Fibroblast of skin of back (primary cell): ENCODE measurements at regions not wholly inside any gene's neighbourhood (a gene's known extent, or its start where the extent isn't known, plus 50 kb on each side); places are given as distances from the start of the nearest gene placed in this dataset.

Experiments
- DNase-seq: peaks from one replicate; pipeline ENCODE4 v3.0.0-alpha.2; 2013

DNA sequence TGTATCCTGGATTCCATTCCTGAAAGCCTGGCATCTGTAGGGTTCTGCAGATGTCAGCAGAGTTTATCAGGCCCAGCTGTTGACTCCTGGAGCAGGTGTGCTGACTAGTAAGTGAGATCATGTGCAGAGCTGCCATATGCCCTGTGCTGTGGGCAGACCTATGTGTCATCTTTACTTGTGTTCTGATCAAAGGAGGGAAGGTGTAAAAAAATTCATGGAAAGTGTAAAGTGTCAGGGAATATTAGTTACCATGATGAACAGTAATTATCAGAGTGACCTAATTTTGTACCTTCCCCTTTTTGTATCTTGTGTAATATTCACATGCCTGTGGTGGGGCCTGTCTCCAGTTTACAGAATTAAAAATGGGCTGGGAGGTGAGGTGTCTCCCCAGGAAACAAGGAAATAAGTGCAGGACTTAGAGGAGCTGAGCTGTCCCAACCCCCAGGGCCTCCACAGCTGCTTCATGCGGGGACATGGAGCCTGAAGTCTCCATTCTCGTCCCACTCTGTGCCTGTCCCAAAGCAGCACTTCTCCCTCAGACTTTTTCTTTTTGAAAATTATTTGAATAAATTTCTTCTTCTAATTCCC, 148.2 kb upstream of the GGTLC1 start:
- DNase-seq: no peak

DNA sequence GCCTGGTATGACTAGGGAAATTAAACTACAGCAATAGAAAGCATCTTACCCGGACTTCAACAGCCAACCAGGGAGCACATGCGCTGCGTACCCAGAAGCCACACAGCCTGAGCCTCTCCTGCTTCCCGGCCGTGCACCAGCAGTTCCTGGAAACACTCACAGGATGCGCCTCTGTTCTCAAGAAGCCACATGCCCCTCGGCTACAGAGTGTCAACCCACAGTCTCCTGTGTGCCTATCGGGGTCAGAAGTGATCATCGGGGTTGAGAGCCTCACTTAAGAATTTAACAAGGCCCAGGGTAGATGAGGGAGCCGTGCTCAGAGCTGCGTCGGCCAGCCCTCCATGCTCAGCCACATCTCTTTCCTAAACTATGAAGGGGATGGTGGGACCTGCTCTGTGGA, 147.2 kb upstream of the GGTLC1 start:
- no peak for DNase-seq

GRCh38 chr20:24134930-24135329, 146.4 kb upstream of the GGTLC1 start:
- no peak for DNase-seq

- DNase-seq: peak; percentile 52
Measured at GRCh38 chr20:24134284-24134683, 145.7 kb upstream of the GGTLC1 start.

DNA sequence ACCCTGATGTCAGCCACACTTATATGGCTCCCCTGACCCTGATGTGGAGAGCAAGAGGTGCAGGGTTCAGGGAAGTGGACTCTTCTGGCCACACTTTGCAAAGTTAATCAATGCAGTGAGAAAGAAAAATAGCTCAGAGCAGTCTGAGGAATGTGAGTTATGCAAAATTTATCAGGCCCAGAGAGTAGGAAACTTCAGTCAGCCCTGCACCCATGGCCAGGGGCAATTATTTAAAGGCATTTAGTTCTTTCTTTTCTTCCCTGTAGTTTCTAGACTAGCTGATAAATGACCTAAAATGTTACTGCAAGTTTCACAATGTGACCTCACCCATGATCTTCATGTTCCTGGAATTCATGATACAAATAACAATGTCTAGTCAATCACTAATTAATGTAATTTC, 143.7 kb upstream of the GGTLC1 start:
- DNase-seq: peak; percentile 52

- DNase-seq: no peak
Measured at GRCh38 chr20:24131684-24132083, 143.1 kb upstream of the GGTLC1 start.

DNA sequence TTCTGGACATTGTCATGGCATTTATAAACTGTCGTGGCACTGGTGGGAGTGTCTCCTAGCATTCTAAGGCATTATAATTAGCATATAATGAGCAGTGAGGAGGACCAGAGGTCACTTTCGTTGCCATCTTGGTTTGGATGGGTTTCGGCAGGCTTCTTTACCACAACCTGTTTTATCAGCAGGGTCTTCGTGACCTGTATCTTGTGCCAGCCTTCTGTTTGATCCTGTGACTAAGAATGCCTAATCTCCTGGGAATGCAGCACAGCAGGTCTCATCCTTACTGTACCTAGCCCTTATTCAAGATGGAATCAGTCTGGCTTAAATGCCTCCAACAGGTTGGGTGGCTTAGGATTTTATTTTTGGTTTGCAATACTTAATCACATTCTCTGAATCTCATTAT, 142.7 kb upstream of the GGTLC1 start:
- no peak for DNase-seq

DNA sequence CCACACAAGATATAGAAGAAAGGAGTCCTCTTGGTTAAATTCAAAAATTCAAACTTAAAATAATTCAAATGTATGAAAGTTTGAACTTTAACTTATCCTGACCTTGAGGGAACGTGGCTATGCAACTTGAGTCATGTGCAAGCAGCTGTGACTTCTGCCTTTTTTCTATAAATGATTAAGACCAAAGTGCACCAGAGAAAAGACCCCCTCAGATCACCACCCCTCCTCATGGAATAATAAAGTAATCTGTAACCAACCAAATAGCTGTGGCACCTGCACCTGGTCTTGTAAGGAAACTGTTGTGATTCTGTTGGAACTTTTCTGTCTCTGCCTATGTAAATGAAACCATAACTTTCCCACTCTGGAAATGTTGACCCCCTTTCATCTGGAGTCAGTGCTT, 141.1 kb upstream of the GGTLC1 start:
- DNase-seq: no peak

GRCh38 chr20:24124951-24125650, 136.5 kb upstream of the GGTLC1 start:
- DNase-seq: no peak

GRCh38 chr20:24124003-24124402, 135.4 kb upstream of the GGTLC1 start:
- DNase-seq: no peak

DNA sequence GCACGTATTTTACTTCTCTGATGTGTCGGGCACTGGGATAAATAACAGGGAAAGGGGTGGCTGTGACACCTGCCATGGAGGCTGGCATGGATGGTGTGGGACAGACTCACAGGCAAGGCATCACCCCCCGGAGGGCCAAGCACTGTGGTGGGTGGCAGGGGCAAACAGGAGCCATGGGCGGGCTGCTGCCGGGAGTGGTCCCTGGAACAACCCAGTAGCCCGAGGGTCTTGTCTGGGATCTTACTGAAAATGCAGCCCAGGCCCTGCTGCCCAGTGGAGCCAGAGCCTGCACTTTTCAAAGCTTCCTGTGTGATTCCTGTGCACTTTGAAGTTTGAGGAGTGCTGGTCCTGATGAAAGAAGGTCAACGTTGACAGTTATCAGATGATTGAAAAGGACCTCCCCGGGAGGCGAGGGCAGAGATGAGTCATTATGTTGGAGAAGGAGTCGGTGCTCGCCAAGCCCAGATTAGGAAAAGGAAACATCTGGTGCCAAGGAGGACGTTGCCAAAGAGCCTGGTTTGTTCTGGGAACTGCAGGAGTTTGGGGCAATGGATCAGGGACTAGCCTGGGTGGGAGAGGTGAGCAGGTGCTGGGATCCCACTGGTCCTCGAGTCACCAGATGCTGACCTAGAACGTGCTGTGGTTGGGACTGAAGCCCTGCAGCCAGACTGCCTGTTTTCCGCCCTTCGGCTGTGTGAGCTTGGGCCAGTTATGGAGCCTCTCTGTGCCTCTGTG, 130.0 kb upstream of the GGTLC1 start:
- peak; percentile 73 for DNase-seq

DNA sequence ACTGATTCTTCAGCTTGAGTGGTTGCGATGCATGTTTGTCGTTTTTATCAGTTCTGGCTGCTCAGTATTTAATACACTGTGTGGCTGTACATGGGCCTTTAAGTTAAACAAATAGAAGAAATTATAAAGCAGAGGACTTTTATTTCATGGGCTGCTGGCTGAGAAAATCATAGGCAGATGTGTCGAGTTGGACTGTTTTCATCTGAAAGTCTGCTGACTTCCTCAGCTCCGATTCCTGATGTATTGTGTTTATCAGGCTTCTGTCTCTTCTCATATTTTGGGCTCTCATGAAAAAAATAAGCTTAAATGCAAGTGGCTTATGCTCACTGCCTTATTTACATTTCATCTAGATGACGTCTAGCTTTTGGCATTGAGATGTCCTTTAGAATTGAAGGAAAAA, 129.5 kb upstream of the GGTLC1 start:
- DNase-seq: peak; percentile 59

DNA sequence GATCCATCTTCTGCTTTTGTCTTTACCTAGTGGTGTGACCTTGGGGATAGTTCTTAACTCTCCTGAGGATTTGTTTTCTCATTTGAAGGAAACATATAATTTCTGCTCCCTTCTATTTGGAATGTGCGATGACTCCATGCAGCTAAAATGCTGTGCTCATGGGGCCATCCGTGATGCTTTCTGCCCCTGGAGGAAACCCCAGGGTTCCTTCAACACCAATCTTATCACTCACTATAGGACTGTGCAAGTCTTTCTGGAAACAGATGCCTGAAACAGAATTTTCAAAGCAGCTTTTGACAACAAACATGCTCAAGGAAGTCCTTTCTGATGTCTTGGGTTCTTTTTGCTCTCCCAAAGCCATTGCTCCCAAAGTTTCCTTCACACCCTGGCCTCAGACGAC, 128.8 kb upstream of the GGTLC1 start:
- DNase-seq: peak; percentile 84

GRCh38 chr20:24116611-24117010, 128.0 kb upstream of the GGTLC1 start:
- DNase-seq: no peak

GRCh38 chr20:24112360-24112759, 123.8 kb upstream of the GGTLC1 start:
- DNase-seq: no peak

- no peak for DNase-seq
Measured at GRCh38 chr20:24111858-24112257, 123.3 kb upstream of the GGTLC1 start.

GRCh38 chr20:24109537-24109936, 121.0 kb upstream of the GGTLC1 start:
- DNase-seq: no peak

DNA sequence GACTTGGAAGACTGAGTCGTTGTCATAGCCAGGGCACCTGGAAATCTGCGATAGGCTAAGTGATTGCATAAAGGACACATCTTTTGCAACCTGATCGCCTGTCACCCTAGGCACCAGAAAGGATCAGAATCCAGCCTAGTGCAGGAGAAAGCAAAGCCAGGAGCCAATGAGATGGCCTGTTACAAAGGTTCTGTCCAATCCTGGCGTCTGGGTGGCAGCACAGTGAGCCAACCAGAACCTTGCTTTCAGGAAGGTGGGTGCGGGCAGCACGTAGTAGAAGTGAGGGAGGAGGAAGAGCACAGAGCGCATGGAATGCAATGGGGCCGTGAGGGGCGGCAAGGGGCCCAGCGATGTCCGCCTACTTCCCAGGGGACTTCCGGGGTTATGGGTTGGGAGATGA, 120.4 kb upstream of the GGTLC1 start:
- peak; percentile 74 for DNase-seq

DNA sequence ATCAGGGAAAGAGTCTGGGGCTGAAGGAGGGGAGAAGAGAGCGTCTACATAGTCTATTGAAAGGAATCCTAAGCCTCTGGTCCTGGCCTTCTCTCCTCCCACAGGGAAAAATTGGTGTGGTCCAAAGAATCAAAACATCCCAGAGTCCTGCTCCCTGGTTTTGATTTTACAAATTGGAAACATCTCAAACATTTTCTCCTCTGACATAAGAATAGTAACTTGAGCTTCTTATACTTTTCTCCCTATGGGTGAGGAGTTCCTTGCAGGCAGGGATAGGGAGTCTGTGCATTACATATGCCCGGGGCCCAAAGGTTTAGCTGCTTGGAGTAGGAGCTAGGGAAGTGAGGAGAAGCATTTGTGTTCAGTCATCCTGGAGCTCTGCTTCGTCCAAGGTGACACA, 120.0 kb upstream of the GGTLC1 start:
- DNase-seq: peak; percentile 51

- no peak for DNase-seq
Measured at GRCh38 chr20:24106801-24107445, 118.3 kb upstream of the GGTLC1 start.

- DNase-seq: peak; percentile 75
Measured at GRCh38 chr20:24106150-24106800, 117.7 kb upstream of the GGTLC1 start.

DNA sequence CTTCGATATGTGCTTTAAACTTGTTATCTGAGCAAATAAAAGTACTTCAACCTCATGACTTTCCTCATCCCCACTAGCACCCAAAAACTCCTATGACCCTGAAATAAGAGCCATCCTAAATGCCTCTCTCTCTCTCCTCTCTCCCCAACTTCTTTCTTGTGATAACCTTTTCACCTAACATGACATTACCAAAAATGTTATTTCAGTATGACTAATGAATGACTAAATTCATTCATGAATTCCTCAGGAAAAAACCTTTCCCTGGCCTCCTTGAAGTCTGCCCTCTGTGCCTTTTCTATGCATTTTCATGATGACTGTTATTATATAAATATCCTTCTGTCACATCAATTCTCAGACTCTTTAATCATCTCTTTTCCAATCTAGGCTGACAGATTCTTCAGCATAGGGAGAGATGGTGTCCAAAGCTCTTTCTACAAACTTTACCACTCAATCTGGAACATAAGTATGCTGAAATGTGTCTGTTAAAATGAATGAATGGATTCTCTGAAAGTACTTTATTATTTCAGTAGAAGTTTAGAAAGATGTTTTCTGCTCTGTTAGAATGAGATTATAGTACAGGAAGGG, 114.3 kb upstream of the GGTLC1 start:
- DNase-seq: peak; percentile 87

DNA sequence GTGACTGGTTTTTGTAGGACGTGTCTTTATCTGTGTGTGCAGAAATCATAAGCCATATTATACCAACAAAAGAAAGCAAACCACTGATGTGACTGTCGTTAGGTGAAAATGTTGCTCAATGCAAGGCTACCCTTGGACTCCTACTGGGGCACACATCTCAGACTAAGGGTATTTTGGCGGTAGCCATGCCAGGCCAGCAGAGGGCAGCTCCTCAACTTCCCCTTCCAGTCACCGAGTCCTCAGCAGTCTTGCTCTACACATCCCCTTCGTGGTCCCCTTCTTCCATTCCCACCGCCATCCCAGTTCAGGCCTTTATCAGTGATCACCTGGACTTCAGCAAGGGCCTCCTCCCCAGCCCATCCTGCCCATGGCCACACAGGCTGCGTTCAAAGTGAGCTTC, 113.7 kb upstream of the GGTLC1 start:
- DNase-seq: no peak
